OCI-LY3 (cell line): ENCODE measurements at regions not wholly inside any gene's neighbourhood (a gene's known extent, or its start where the extent isn't known, plus 50 kb on each side); places are given as distances from the start of the nearest gene placed in this dataset.

Experiments
- EZH2phosphoT487 ChIP-seq: fragments of 200-600 bp; shearing (Covaris generic); IDR thresholded peaks from 2 replicates; pipeline ENCODE4 v1.6.1; 2018; ENCODE audit warnings: antibody characterized with exemption, mixed run types, low read depth
- TF ChIP-seq, protein P1 (sequence below): fragments of 200-600, 300-600 bp; sonication (generic); IDR thresholded peaks from 2 replicates; pipeline ENCODE4 v1.5.1; 2014; ENCODE audit warnings: antibody characterized with exemption, low read length, low read depth

DNA sequence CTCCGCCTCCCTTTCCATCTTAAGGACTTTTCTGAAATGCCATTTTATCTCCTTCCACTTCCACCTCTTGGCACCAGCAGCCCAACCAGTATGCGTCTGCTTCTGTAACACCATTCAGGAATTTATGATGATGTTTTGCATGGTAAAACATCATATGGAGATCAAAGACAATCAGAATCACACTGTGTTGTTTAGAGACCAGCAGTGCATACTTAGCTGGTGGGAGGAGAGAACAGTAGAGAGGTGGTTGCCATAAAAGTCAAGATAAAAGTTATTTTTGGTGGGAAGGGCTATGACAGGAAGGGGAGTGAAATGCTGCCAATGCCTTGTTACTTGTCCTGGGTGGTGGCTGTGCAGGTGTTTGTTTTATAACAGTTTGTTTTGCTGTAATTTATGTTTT lies 268.0 kb downstream of the OPA1 start:
- TF ChIP-seq, protein P1, sequence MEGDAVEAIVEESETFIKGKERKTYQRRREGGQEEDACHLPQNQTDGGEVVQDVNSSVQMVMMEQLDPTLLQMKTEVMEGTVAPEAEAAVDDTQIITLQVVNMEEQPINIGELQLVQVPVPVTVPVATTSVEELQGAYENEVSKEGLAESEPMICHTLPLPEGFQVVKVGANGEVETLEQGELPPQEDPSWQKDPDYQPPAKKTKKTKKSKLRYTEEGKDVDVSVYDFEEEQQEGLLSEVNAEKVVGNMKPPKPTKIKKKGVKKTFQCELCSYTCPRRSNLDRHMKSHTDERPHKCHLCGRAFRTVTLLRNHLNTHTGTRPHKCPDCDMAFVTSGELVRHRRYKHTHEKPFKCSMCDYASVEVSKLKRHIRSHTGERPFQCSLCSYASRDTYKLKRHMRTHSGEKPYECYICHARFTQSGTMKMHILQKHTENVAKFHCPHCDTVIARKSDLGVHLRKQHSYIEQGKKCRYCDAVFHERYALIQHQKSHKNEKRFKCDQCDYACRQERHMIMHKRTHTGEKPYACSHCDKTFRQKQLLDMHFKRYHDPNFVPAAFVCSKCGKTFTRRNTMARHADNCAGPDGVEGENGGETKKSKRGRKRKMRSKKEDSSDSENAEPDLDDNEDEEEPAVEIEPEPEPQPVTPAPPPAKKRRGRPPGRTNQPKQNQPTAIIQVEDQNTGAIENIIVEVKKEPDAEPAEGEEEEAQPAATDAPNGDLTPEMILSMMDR: no peak
- no peak for TF ChIP-seq EZH2phosphoT487
